ENCODE measurements at regions not wholly inside any gene's neighbourhood (a gene's known extent, or its start where the extent isn't known, plus 50 kb on each side); places are given as distances from the start of the nearest gene placed in this dataset.

- Histone ChIP-seq H4K20me1 (ENCODE audit: insufficient read depth, poor library complexity, severe bottlenecking) (no peaks in the 10 kb centered on the region), H2AFZ (no peak overlapping the region), H3K9me3 (ENCODE audit: low read depth) (no peaks in the 10 kb centered on the region), H3K36me3 (replicated peaks; ENCODE audit: insufficient read depth, low read depth) (no peaks in the 10 kb centered on the region), H3K4me1 (ENCODE audit: insufficient read depth) (peaks cover 9% of the 10 kb centered on the region), H3K4me2 (no peak overlapping the region), H3K9me2 (replicated peaks; ENCODE audit: insufficient read depth) (no peaks in the 10 kb centered on the region), H3K79me2 (no peaks in the 10 kb centered on the region), H3K27ac (no peak overlapping the region), H3K4me3 (no peak overlapping the region), H3K27me3 (no peaks in the 10 kb centered on the region)
- no peak for DNase-seq (ENCODE audit: low spot score)
- TF ChIP-seq, protein P1, sequence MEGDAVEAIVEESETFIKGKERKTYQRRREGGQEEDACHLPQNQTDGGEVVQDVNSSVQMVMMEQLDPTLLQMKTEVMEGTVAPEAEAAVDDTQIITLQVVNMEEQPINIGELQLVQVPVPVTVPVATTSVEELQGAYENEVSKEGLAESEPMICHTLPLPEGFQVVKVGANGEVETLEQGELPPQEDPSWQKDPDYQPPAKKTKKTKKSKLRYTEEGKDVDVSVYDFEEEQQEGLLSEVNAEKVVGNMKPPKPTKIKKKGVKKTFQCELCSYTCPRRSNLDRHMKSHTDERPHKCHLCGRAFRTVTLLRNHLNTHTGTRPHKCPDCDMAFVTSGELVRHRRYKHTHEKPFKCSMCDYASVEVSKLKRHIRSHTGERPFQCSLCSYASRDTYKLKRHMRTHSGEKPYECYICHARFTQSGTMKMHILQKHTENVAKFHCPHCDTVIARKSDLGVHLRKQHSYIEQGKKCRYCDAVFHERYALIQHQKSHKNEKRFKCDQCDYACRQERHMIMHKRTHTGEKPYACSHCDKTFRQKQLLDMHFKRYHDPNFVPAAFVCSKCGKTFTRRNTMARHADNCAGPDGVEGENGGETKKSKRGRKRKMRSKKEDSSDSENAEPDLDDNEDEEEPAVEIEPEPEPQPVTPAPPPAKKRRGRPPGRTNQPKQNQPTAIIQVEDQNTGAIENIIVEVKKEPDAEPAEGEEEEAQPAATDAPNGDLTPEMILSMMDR (IDR thresholded peaks at IDR 0.05; ENCODE audit: poor library complexity), result no peak
- no peak for TF ChIP-seq EZH2phosphoT487 (IDR thresholded peaks at IDR 0.05; ENCODE audit: low read depth, severe bottlenecking, unreplicated experiment)
- no peak for TF ChIP-seq EZH2 (IDR thresholded peaks at IDR 0.05; ENCODE audit: borderline replicate concordance)
- 77% methylated on average over 2 of the region's 2 CpGs for WGBS (ENCODE audit: low lambda C conversion rate, missing lambda C conversion rate)
Measured at GRCh38 chr15:70172124-70172523, 74.4 kb upstream of the TLE3 start.

DNA sequence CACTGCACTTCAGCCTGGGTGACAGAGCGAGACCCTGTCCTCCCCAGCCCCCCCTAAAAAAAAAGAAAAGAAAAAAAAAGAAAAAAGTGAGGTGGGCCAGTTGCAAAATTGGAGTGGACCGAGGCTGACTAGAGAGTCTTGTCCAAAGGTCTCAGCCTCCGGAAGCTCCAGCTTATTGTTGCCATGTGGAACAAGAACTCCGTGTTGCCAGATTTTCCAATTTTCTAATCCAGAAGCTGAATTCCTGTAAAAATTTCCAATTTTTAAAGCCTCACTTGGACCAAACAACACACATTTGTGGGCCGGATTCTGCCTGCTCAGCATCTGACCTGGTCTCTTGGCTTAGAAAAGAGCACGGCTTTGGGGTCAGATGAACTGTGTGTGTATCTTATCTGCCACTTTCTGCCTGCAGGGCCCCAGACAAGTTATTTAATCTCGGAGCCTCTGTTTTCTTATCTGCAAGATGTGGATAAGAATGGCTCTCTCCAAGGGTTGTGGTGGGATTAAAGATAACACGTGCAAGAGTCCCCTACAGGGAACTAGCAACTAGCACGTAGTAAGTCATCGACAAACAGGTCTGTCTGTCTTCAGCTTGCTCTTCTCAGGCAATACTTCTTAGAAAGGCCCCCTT is 73.7 kb upstream of the TLE3 start:
- H3K9me2 ChIP-seq (replicated peaks; ENCODE audit: insufficient read depth), result no peaks in the 10 kb centered on the region
- H3K27ac ChIP-seq, result no peak overlapping the region
- H3K4me3 ChIP-seq, result no peak overlapping the region
- no peaks in the 10 kb centered on the region for H3K36me3 ChIP-seq (replicated peaks; ENCODE audit: insufficient read depth, low read depth)
- peaks cover 9% of the 10 kb centered on the region for H3K4me1 ChIP-seq (ENCODE audit: insufficient read depth)
- WGBS (ENCODE audit: low lambda C conversion rate, missing lambda C conversion rate), result 31% methylated on average over 10 of the region's 10 CpGs
- DNase-seq (ENCODE audit: low spot score), result no peak
- H3K9me3 ChIP-seq (ENCODE audit: low read depth), result no peaks in the 10 kb centered on the region
- H2AFZ ChIP-seq, result no peak overlapping the region
- H3K79me2 ChIP-seq, result no peaks in the 10 kb centered on the region
- TF ChIP-seq EZH2phosphoT487 (IDR thresholded peaks at IDR 0.05; ENCODE audit: low read depth, severe bottlenecking, unreplicated experiment) (no peak), EZH2 (IDR thresholded peaks at IDR 0.05; ENCODE audit: borderline replicate concordance) (no peak)
- TF ChIP-seq, protein P1 (IDR thresholded peaks at IDR 0.05; ENCODE audit: poor library complexity), result no peak
- H4K20me1 ChIP-seq (ENCODE audit: insufficient read depth, poor library complexity, severe bottlenecking), result no peaks in the 10 kb centered on the region
- peak overlapping the region; percentile 38 for H3K4me2 ChIP-seq
- no peaks in the 10 kb centered on the region for H3K27me3 ChIP-seq

DNA sequence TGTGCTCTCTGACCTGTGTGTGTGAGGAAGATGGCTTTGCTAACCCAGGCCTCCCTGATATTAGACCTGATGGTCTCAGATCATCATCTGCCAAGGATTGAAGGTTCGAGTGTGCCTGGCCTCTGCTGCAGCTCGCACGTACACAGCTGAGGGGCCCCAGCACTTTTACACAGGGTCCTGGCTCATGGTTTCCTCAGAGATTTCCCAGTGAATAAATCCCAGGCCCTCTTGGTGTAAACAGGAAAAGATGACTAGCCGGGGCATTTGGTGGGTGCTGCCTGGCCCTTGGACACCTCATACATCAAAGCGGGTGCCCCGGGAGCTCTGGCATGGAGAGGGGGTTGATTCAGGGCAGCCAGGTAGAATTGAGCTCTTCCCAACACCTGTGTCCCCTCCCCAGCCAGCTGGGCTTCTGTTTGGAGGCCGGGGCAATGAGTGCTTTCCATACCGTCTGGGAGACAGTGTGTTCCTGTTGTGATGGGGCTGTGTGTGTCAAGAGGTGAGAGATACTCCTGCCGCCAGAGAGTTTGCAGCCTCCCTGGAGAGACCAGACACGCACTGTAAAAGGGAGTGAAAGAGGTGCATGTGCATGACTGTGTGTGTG is 72.5 kb upstream of the TLE3 start:
- H3K27ac ChIP-seq, result no peak overlapping the region
- H4K20me1 ChIP-seq (ENCODE audit: insufficient read depth, poor library complexity, severe bottlenecking), result no peaks in the 10 kb centered on the region
- no peak overlapping the region for H3K4me3 ChIP-seq
- H3K9me2 ChIP-seq (replicated peaks; ENCODE audit: insufficient read depth), result no peaks in the 10 kb centered on the region
- H2AFZ ChIP-seq, result no peak overlapping the region
- no peak overlapping the region for H3K4me2 ChIP-seq
- H3K27me3 ChIP-seq, result no peaks in the 10 kb centered on the region
- no peak for DNase-seq (ENCODE audit: low spot score)
- H3K79me2 ChIP-seq, result no peaks in the 10 kb centered on the region
- H3K36me3 ChIP-seq (replicated peaks; ENCODE audit: insufficient read depth, low read depth), result no peaks in the 10 kb centered on the region
- peaks cover 19% of the 10 kb centered on the region for H3K4me1 ChIP-seq (ENCODE audit: insufficient read depth)
- H3K9me3 ChIP-seq (ENCODE audit: low read depth), result no peaks in the 10 kb centered on the region
- 54% methylated on average over 10 of the region's 10 CpGs for WGBS (ENCODE audit: low lambda C conversion rate, missing lambda C conversion rate)
- TF ChIP-seq, protein P1 (IDR thresholded peaks at IDR 0.05; ENCODE audit: poor library complexity), result no peak

All from hepatocyte (in vitro differentiated cells).